HG02798 (cell line): ENCODE measurements at regions not wholly inside any gene's neighbourhood (a gene's known extent, or its start where the extent isn't known, plus 50 kb on each side); places are given as distances from the start of the nearest gene placed in this dataset.

Source experiments
- ATAC-seq: cut with Tn5 transposase; IDR thresholded peaks from one replicate; pipeline ENCODE4 v1.9.1; 2021; ENCODE audit warnings: mild to moderate bottlenecking; ENCODE audit not compliant: unreplicated experiment, poor library complexity

DNA sequence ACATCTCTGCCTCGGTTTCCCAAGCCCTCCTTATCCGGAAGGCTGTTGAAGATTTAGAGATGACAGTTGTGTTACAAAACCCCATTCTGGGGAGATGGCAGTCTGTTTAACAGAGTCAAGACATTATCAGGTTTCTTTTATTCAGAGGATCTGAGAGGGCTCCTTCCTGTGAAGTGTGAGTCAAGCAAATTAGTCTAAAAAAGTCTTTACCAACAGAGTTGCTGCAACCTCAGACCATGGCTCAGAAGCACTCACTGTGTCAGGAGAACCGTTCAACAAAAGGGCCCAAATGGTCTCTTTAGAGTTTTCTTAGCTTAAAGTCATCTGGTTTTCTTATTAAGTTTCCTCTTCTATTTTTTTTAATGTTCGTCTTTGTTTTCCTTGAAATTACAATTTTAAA is 717.8 kb downstream of the EPM2A start:
- ATAC-seq, result no peak

DNA sequence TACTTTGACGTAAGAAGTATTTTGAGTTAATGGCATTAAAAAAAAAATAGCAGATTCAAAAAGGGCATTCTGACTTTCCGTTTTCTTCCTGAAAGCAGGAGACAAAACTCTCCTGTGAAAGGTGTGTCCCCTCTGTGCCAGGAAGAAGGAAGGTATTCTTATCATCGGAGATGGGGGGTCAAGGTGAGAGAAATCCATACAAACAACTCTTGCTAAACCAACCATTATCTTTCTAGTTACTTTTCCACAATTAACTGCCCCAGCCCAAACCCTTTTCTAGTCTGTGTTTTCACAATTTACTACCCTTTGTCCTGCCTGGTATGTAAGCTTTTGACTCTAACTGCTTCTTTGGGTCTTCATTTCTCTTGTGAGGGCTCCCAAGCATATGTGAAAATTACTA is 717.3 kb downstream of the EPM2A start:
- ATAC-seq, result no peak

DNA sequence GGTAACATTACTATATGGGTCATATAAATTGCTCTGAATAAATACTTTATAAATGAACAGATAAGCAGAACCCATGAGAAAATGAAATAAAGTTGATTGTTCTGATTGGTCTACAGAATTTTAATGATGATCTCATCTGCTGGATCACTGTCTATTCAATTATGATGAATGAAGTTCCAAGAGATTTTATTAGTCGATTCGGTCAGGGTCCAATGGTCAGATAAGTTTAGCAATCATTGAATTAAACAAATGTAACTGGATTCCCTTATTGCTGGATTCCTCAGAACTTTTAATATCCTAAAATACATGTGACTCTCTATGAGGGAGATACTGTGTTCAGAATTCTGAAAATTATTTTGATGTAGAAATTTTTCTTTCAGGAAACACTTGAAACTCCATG is 715.2 kb downstream of the EPM2A start:
- no peak for ATAC-seq

DNA sequence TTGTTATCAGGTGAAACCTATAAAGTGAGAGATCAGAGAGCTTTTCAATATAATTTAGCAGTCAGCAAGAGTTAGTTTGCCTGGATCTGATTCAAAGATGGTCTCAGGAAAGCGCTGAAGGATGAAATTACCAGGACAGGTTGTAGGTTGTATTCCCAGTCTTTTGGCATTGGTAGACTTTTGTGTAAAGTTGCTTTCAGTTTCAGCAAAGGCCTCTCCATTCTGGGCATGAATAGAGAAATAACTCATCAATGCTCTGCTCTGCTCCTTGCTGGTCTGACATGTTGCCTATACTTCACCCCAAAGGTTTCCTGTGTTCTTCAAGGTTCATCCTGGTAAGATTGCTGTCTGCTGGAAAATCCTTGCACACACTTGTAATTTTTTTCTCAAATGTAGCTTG is 714.8 kb downstream of the EPM2A start:
- no peak for ATAC-seq

DNA sequence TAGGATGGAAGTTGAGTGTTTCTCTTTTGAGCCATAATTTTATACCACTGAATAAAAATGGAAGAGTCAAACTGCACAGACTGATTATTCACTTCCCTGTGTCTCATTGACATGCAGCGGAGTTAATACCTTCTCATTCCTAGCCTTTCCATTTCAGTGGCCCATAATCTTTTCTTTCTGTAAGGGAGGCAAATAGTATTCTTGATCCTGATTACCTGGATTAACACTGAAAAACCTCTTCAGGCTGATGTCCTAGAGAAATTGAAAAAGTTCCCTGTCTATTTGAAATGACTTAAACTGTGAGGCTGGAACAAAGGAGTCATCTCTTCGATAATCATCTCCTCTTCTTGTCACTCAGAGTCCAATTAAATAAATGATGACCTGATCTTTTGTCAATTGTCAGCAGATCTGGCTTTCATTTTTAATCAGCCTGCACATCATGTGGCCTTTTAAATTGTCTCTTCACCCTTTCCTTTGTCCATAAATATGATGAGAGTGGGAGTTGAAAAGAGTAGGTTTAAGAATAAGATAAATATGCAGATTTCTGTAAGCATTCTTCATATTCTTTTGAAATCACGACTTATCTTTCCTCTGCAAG is 713.0 kb downstream of the EPM2A start:
- ATAC-seq, result no peak

DNA sequence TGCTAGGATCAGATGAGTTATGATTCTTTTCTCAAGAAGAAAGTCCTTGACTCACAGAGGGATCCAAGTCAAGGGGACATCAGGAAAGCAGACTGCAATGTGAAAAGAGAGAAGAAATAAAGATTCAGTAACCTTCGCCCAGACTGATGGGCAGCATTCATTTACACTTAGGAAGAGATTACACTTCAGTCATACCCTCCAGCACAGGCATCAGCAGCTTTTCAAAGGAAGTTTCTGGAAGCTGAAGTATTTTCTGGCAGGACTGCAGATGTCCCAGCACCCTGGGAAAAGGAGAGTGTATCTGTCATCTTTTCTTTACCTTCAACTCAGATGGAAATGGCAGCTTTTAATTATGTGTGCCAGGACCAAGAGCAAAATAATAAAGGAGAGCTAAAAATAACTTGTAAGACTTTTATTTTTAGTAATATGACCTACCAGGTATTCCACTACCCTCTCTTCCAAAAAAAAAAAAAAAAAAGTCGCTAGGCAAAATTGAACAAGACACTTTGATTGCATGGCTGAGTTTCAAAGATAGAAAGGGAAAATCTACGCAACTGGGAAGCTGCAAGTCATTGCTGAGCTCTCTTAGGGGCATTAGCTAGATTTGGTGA is 712.1 kb downstream of the EPM2A start:
- ATAC-seq, result no peak

DNA sequence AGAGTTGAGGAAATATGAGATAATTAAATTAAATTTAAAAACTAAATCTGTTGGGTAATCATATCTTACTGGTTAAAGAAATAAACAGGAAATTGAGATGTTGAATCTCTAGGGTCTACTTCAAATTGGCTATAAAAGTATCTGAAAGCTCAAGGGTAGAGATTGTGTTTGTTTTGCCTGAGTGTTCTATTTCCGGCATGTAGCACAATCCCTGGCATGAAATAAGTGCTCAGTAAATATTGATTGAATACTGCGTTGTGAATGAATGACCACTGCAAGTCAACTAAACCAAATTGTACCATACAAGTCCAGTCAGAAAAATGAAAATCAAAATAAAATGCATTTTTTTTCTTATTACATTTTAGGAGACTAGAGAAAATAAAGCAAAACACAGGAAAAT is 709.8 kb downstream of the EPM2A start:
- no peak for ATAC-seq

DNA sequence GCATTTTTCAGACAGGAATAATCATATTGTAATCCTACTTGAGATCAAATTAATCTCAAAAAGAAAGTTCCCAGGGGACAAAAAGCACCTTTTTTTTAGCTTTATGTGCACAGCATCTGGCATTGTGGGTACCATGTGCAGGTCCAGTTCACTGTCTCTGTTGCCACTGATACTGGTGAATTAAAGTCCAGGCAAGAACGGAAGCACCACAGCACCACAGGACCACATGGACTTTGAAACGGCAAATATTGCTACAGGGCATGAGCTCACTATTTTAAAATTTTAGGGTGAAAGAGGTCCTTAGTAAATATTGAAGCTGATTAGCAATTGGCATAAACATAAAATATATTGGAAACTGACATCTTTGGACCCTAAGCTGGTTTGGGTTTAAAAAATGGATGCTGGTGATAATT is 709.0 kb downstream of the EPM2A start:
- no peak for ATAC-seq

DNA sequence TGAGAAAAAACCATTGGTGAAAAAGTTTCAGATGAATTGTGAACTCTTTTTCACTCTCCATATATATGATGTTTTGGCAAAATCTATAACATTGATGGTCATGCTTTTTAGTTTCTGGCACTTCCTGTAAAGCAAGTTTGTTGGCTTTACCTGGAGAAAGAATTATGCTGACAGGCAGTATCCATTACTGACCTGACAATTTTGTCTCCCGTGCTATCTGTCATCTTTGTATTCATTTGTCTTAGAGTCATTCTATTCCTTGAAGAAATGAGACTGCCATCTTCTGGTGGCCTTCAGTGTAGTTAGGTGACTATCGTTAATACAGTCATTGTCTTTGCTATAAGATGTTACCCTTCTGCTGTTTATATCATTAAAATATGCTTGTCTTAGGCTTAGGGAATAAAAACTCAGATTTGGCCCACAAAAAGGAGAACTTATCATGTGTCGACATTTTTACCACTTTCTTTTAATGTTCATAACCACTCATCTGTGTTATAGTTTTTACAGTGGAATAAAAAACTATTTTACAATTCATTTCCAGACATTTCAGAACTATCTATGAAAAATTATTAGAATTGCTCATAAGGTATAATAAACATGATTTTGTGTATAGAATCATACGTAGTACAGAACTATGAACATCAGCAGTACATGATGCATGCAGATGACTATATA is 707.0 kb downstream of the EPM2A start:
- ATAC-seq, result peak; percentile 81

DNA sequence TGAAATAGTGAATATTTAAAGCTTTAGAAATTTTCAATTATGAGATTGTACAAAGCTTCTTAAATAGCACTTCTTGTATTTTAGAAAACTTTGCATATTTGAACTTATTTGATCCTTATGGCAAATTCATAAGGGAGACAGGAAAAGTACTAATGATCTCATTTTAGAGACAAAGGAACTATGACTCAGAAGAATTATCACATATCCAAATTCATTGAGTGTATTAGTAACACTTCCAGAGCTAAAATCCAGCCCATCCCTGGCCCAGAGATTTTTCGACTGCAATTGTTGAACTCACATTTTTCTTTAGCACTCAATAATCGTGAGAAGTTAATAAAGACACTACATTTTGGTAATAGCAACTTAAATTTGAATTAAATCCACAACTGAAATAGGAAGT is 704.3 kb downstream of the EPM2A start:
- no peak for ATAC-seq

DNA sequence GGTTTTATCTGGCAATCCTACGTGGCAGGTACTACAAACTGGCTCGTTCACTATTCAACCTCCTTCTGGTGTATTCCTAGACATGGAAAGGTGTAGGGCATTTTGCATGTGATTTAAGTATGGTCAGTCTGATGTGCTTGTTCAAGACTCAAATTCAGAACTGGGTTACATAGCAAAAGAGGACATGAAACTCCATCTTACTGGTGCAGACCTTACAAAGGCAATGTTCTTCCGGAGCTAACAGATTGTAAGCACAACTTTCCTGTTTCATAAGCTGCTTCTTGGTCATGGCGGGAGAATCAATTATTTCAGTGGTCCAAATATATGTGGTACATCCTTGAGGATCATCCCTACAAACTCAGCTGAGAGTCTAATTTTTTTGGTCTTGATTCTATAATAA is 703.4 kb downstream of the EPM2A start:
- ATAC-seq, result no peak

DNA sequence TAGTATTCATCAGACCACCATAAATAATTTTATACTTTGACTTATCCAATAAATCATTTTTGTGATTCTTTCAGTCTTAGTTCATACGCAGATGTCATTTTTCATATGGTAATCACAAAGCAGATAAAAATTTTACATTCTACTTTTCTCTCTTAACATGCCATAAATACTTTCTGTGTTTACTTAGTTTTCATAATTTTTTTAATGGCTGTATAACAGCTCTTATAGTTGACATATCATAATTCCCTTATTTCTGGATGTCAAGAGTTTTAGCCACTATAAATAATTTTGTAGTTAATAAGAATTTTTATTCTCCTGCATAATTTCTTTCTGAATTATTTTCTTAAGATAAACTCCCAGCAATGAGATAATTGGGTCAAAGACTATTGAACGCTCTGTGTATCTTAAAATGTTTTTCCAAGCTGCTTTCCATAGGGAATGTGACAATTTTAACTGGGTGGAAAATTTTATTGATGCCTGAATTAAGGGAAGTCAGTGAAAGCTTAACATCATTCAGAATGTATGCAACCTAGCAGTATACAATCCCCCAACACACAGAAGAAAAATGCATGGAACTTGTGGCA is 702.7 kb downstream of the EPM2A start:
- no peak for ATAC-seq

DNA sequence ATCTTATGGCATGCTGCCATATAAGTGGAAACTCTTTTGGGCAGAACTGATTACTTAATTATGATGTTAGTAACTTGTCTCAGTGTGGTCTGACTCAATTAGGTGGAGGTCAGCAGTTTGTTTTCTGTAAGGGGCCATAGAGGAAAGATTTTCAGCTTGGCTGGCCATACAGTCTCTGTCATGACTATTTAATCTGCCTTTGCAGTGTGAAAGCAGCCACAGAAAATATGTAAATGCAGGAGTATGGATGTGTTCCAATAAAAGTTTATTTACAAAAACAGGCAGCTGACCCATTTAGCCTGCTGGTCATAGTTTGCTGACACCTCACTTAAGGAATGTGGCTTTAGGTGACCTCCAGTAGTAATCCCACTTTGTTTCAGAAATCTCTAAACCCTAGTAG is 700.7 kb downstream of the EPM2A start:
- no peak for ATAC-seq

DNA sequence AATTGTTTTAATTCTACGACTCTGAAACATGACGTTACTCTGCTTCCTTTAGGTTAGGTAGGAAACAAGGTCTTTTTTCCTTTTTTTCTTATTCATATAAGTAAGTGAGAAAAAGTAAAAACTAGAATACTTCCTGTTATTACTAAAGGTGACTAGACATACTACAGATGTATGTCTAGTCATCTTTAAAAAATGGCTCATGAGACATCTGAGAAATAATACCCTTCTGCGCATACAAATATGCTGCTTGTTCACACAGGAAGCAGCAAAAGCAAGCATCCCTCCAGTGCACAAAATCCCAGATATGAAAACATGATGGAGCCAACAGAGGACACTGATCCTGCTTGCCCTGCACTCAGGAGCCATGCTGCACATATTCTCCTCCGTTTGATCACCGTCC is 699.1 kb downstream of the EPM2A start:
- ATAC-seq, result no peak

DNA sequence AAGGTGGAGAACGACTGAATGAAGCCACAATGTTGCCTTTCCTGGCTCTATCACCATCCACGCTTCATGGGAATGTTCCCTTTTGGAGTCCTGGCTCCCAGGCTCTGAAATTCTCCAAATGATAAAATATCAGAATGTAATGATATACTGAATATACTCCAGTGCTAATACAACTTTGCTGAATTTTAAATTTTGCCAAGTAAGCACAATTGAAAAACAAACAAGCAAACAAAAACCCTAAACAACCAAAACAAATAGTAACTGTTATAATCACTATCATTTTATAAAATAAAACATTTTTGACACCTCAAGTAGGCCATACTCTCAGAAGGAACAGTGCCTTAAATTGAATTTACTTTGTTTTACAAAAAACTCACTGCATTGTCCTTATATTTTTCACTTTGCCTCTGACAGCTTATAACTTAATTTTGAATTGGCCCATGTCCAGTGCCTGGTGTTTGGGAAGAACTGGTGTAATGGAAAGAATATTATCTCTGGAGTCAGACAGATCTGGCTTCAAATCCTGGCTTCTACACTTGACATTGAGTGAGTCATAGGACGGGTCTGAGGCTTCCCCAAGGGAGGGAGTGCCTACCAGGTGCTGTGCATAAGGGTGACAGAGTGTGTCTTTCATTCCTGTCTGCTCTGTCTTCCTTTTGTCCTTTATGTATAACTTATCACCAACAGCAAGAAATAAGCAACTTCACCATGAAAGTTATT is 698.3 kb downstream of the EPM2A start:
- ATAC-seq, result no peak

DNA sequence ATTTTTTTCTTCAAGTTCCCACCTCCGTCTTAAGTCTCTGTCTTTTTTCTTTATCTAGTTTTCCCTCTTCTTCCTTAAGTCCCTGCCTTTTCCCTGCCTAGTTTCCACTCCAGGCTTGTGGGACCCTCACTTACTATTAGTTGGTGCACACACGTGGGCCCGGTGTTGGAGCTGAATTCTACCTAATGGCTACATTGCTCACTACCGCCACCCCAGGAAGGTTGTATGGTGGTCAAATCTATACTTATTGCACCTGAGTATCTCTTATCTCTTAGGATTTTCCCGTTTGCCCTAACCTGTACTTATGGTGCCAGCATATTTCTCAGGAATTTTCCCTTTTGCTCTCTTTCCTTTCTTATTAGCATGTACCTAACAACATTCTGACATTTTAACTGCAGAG is 692.8 kb downstream of the EPM2A start:
- ATAC-seq, result no peak

DNA sequence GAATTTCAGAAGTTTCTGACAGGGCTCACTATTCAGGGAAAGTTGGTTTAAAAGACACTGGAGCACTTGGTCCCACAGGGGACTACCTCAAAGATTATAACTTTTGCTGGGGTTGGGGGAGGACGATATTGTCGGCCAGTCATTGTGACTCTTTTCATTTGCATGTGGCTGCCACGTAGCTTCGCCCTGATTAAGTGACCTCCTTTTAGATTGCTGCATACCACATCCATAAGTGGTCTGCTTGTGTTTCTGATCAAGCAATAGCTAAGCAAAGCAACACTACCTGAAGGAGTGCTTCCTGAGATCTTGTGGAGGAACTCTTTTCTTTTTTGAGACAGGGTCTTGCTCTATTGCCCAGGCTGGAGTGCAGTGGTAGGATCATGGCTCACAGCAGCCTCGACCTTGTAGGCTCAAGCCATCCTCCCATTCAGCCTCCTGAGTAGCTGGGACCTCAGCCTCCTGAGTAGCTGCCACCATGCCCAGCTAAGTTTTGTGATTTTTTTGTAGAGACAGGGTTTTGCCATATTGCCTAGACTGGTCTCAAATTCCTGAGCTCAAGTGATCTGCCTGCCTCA is 691.3 kb downstream of the EPM2A start:
- no peak for ATAC-seq

DNA sequence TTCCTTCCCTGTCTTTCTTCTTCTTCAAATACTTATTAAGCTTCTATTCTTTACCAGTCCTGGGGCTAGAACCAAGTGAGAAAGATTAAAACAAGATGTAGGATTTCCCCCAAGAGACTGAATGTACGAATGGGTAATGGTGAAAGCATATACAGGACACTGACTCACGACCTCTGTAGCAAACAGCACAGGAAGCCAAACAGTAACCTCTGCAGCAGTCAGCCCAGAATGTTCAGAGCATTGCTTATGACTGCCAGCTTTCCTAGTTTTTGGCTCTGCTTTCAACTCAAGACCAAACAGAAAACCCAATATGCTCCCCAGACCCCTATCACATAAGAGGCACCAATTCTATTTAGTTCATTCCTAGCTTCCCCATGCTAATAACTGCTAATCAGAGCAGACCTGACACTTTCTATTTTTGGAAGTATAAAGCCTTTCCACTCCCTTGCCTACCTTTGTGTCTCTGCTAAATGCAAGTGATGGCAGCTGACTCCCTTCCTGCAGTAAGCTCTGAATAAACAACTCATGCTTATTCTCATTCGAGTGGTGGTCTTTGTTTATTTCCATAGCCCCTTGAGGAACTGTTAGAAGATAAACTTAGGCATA is 690.6 kb downstream of the EPM2A start:
- no peak for ATAC-seq

DNA sequence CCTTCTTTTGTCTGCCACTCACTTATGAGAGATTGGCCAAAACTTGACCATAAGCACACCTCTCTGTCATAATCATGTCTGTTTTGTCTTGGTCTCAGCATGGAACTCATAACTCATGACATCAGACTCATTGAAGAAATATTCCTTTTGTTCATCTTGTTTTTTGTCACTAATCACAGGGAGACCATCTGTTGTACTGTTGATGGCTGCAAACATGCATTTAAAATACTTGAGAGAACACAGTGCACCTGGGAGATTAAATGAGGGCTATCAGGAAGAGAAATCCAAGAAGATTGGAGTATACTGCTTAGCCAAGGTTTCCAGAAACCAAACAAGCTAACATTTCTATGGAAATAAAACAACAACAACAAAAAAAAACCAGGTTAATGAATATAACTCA is 689.7 kb downstream of the EPM2A start:
- no peak for ATAC-seq

DNA sequence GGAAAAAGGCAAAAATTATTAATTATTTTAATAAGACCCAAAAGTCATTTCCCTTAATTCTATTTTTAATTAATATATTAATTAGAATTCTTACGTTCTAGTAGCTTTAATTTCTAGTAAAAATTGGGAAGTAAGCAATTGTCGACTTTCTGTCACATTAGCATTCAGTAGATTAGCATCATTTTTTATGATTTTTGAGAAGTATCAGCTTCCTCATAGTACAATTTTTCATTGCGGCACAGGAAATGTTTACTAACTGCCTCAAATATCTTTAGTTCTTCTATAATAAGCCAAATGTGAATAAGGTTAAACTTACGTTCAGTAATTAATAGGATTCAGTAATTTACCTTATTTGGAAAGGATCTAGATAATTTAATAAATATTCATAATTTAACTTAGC is 687.4 kb downstream of the EPM2A start:
- no peak for ATAC-seq
